Neuronal stem cell (in vitro differentiated cells): ENCODE measurements at regions not wholly inside any gene's neighbourhood (a gene's known extent, or its start where the extent isn't known, plus 50 kb on each side); places are given as distances from the start of the nearest gene placed in this dataset.

Source experiments
- DNase-seq: peaks from one replicate; pipeline ENCODE4 v3.0.0-alpha.2; 2013; ENCODE audit warnings: low spot score
- H2AFZ ChIP-seq: one replicate; pipeline ENCODE4 v1.6.1; 2013; ENCODE audit warnings: mild to moderate bottlenecking, low read length, inconsistent platforms
- H2AK5ac ChIP-seq: 2 replicates; pipeline ENCODE4 v1.6.1; 2013; ENCODE audit warnings: low read depth, mild to moderate bottlenecking, inconsistent platforms, low read length, moderate library complexity, mixed read lengths
- H2BK120ac ChIP-seq: 2 replicates; pipeline ENCODE4 v1.6.1; 2013; ENCODE audit warnings: low read depth, mild to moderate bottlenecking, inconsistent platforms, low read length, moderate library complexity, mixed read lengths
- H2BK12ac ChIP-seq: one replicate; pipeline ENCODE4 v1.6.1; 2013; ENCODE audit warnings: low read length, inconsistent platforms
- H2BK15ac ChIP-seq: 2 replicates; pipeline ENCODE4 v1.6.1; 2013; ENCODE audit warnings: mild to moderate bottlenecking, low read length, inconsistent platforms, mixed read lengths
- H2BK5ac ChIP-seq: one replicate; pipeline ENCODE4 v1.6.1; 2013; ENCODE audit warnings: inconsistent platforms, mild to moderate bottlenecking, low read length, moderate library complexity
- H3K14ac ChIP-seq: one replicate; pipeline ENCODE4 v1.6.1; 2013; ENCODE audit warnings: low read length, inconsistent platforms
- H3K18ac ChIP-seq: 2 replicates; pipeline ENCODE4 v1.6.1; 2013; ENCODE audit warnings: low read length, inconsistent platforms
- H3K23ac ChIP-seq: 2 replicates; pipeline ENCODE4 v1.6.1; 2013; ENCODE audit warnings: low read depth, mild to moderate bottlenecking, mixed read lengths, low read length, inconsistent platforms; ENCODE audit not compliant: poor library complexity
- H3K27ac ChIP-seq: replicated peaks from 3 replicates; pipeline ENCODE4 v1.5.1; 2013; ENCODE audit warnings: low read length, inconsistent platforms
- H3K27me3 ChIP-seq, 3 experiments: 2 replicates each; pipeline ENCODE4 v1.6.1; 2013; ENCODE audit warnings: low read length in 3 of 3, mild to moderate bottlenecking in 2 of 3, inconsistent platforms in 1 of 3, low read depth in 1 of 3, mixed read lengths in 1 of 3, moderate library complexity in 1 of 3; ENCODE audit not compliant: control insufficient read depth in 3 of 3, insufficient read depth in 3 of 3
- H3K36me3 ChIP-seq, 2 donors: replicated peaks in 1 of 2; 2 replicates each; pipeline ENCODE4 v1.6.1; 2013; ENCODE audit warnings: low read length in 2 of 2; ENCODE audit not compliant: control insufficient read depth in 2 of 2, insufficient read depth in 2 of 2
- H3K4ac ChIP-seq: 2 replicates; pipeline ENCODE4 v1.6.1; 2013; ENCODE audit warnings: inconsistent platforms, mild to moderate bottlenecking, low read length, moderate library complexity
- H3K4me1 ChIP-seq, 2 donors: 1 replicate in 1 of 2; 2 replicates in 1 of 2; pipeline ENCODE4 v1.6.1; 2013; ENCODE audit warnings: low read length in 2 of 2, low read depth in 1 of 2; ENCODE audit not compliant: control insufficient read depth in 2 of 2, insufficient read depth in 1 of 2
- H3K4me2 ChIP-seq: one replicate; pipeline ENCODE4 v1.6.1; 2013; ENCODE audit warnings: mild to moderate bottlenecking, low read length, inconsistent platforms; ENCODE audit not compliant: insufficient read depth, poor library complexity, severe bottlenecking
- H3K4me3 ChIP-seq, 2 donors: 2 replicates each; pipeline ENCODE4 v1.5.1; 2013; ENCODE audit warnings: low read length in 2 of 2, mild to moderate bottlenecking in 2 of 2, inconsistent platforms in 1 of 2, moderate library complexity in 1 of 2
- H3K79me1 ChIP-seq: one replicate; pipeline ENCODE4 v1.6.1; 2013; ENCODE audit warnings: low read depth, mild to moderate bottlenecking, inconsistent platforms, low read length, moderate library complexity
- H3K9ac ChIP-seq: one replicate; pipeline ENCODE4 v1.6.1; 2013; ENCODE audit warnings: mild to moderate bottlenecking, low read depth, low read length, inconsistent platforms; ENCODE audit not compliant: poor library complexity
- H3K9me3 ChIP-seq, 2 donors: replicated peaks in 1 of 2; 2 replicates each; pipeline versions ENCODE3 to v1.6.1; 2013; ENCODE audit warnings: low read length in 2 of 2, mild to moderate bottlenecking in 2 of 2, inconsistent platforms in 1 of 2, low read depth in 1 of 2, mixed read lengths in 1 of 2, moderate library complexity in 1 of 2; ENCODE audit not compliant: control insufficient read depth in 2 of 2, insufficient read depth in 1 of 2
- H4K8ac ChIP-seq: one replicate; pipeline ENCODE4 v1.6.1; 2013; ENCODE audit warnings: low read depth, mild to moderate bottlenecking, inconsistent platforms, low read length, moderate library complexity
- H4K91ac ChIP-seq: one replicate; pipeline ENCODE4 v1.6.1; 2013; ENCODE audit warnings: low read length, low read depth, mild to moderate bottlenecking, inconsistent platforms; ENCODE audit not compliant: poor library complexity
- WGBS, 2 donors: extraction: QIAGEN DNeasy Blood & Tissue Kit; methylation state at CpG; one replicate each; pipeline ENCODE4 v1.1.7; 2013; ENCODE audit warnings: missing lambda C conversion rate in 2 of 2, mixed read lengths in 1 of 2; ENCODE audit not compliant: insufficient read length in 2 of 2, insufficient replicate concordance in 1 of 2; ENCODE audit errors: extremely low coverage in 2 of 2; 5-methylcytosine and 5-hydroxymethylcytosine counted together

DNA sequence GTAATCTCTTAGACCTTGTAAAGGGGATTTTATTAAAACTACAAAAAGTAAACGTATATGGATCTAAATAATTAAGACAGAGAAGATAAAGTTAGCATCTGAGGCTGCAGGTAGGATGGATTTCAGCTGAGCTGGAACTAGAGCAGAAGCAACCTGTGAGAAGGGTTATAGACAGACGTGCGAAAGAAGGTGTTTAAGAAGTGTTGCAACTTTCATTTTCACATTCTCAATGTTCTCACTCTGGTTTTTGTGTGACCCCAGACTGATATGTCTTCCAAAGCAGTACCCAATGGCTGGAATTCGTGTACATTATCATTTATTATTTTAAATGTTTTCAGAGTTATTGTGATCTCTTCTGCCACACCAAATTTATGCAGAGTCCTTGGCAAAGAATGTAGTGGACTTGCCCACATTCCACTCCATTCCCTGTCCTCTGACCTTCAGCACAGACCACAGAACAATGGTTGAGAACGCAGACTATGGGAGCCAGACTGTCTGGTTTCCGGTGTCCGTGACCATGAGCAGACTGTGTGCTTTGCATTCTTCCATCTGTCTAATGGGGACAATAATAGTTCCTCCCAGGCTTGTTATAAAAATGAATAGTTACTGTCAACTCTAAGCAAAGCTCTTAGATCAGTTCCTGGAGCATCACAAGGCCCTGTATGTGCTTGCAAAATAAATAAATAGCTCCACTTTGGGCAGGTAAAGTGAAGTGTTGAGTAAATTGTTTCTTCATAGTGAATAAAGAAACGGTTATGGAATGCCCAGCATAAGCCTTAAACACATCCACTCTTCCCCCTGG lies 140.6 kb upstream of the SAMSN1 start:
- H3K4ac ChIP-seq: no peak overlapping the region
- H3K18ac ChIP-seq: no peak overlapping the region
- no peak overlapping the region for H3K4me3 ChIP-seq
- H3K14ac ChIP-seq: no peak overlapping the region
- no peak overlapping the region for H3K23ac ChIP-seq
- H4K91ac ChIP-seq: no peak overlapping the region
- H2AK5ac ChIP-seq: no peak overlapping the region
- H3K4me2 ChIP-seq: no peak overlapping the region
- no peak overlapping the region for H2BK12ac ChIP-seq
- WGBS, 2 donors: no CpG with 5 or more reads among the region's 8 CpGs
- H3K4me1 ChIP-seq: no peaks in the 10 kb centered on the region
- H2BK15ac ChIP-seq: no peak overlapping the region
- no peak overlapping the region for H2BK5ac ChIP-seq
- H3K27me3 ChIP-seq: no peaks in the 10 kb centered on the region
- no peaks in the 10 kb centered on the region for H3K79me1 ChIP-seq
- H3K36me3 ChIP-seq: no peaks in the 10 kb centered on the region
- H2AFZ ChIP-seq: no peak overlapping the region
- H4K8ac ChIP-seq: no peak overlapping the region
- H2BK120ac ChIP-seq: no peak overlapping the region
- H3K27ac ChIP-seq: no peak overlapping the region
- H3K9ac ChIP-seq: no peak overlapping the region
- no peak for DNase-seq
- H3K9me3 ChIP-seq: no peaks in the 10 kb centered on the region

DNA sequence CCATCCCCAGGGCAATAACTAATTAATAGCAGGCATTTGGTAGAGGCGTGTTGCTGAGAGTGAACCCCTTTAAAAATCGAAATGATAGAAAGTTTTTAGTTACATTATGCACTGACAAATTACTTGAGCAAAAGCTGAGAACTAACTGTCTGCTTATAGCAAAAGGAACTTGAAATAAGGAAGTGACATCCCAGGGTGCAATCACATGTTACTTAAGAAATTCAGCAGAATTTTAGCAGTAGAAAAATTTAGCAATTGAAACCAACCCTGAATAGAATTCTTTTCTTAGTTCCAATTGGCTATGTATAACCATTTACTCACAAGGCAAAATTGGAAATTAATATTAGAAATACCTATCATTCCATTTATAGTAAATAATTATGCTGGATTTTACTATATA lies 139.5 kb upstream of the SAMSN1 start:
- H3K18ac ChIP-seq: no peak overlapping the region
- H3K23ac ChIP-seq: no peak overlapping the region
- H3K14ac ChIP-seq: no peak overlapping the region
- H2BK120ac ChIP-seq: no peak overlapping the region
- H2BK12ac ChIP-seq: no peak overlapping the region
- no peak overlapping the region for H3K27ac ChIP-seq
- no peak overlapping the region for H2AFZ ChIP-seq
- H2AK5ac ChIP-seq: no peak overlapping the region
- no peak overlapping the region for H4K91ac ChIP-seq
- H3K4me3 ChIP-seq: no peak overlapping the region
- no peaks in the 10 kb centered on the region for H3K79me1 ChIP-seq
- no peak for DNase-seq
- no peaks in the 10 kb centered on the region for H3K36me3 ChIP-seq
- H4K8ac ChIP-seq: no peak overlapping the region
- H3K4ac ChIP-seq: no peak overlapping the region
- H2BK15ac ChIP-seq: no peak overlapping the region
- H3K9ac ChIP-seq: no peak overlapping the region
- H3K27me3 ChIP-seq: no peaks in the 10 kb centered on the region
- no peaks in the 10 kb centered on the region for H3K9me3 ChIP-seq
- WGBS, 2 donors: no CpG with 5 or more reads among the region's 2 CpGs
- no peak overlapping the region for H2BK5ac ChIP-seq
- H3K4me1 ChIP-seq: no peaks in the 10 kb centered on the region
- H3K4me2 ChIP-seq: no peak overlapping the region

DNA sequence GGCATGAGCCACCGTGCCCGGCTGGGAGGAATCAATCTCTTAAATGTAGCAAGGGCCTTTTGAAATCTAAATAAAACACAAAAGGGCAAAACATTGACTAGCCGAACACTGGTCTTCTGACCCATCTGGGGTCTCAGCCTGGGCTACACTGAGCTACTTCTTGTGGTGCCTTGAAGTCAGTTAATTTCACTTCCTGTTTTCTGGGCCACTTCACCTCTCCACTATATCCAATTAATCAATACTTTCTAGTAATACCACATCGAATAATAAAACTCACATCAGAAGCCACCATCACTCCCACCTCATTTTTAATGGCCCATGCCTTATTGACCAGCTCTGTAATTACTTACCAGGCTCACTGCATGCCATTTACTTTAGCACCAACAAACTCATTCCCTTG lies 138.0 kb upstream of the SAMSN1 start:
- no peak overlapping the region for H3K14ac ChIP-seq
- H3K79me1 ChIP-seq: no peaks in the 10 kb centered on the region
- H2BK15ac ChIP-seq: no peak overlapping the region
- H3K9ac ChIP-seq: no peak overlapping the region
- H3K18ac ChIP-seq: no peak overlapping the region
- H3K36me3 ChIP-seq: no peaks in the 10 kb centered on the region
- H3K4me3 ChIP-seq: no peak overlapping the region
- no peaks in the 10 kb centered on the region for H3K9me3 ChIP-seq
- H3K27ac ChIP-seq: no peak overlapping the region
- no peak overlapping the region for H2BK12ac ChIP-seq
- H4K8ac ChIP-seq: no peak overlapping the region
- H3K4ac ChIP-seq: no peak overlapping the region
- no peaks in the 10 kb centered on the region for H3K27me3 ChIP-seq
- no peak overlapping the region for H2AFZ ChIP-seq
- WGBS, 2 donors: 100% methylated on average over 1 of the region's 4 CpGs
- H2AK5ac ChIP-seq: no peak overlapping the region
- H3K4me2 ChIP-seq: no peak overlapping the region
- no peaks in the 10 kb centered on the region for H3K4me1 ChIP-seq
- no peak overlapping the region for H4K91ac ChIP-seq
- DNase-seq: no peak
- no peak overlapping the region for H2BK5ac ChIP-seq
- no peak overlapping the region for H2BK120ac ChIP-seq
- no peak overlapping the region for H3K23ac ChIP-seq

DNA sequence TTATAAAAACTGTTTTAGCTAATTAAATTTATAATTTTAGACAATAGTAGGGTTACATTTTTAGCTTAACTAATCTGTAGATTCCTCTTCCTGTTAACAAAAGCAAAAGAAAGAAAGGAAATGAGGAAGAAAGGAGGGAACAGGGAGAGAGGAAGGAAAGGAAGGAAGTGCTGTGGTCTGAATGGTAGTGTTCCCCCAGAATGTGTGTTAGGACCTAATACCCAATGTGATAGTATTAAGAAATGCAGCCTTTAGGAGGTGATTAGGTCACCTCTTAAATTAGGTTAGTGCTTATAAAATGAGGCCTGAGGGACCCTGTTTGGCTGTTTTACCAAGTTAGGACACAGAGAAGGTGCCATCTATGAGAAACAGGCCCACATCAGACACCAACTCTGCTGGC lies 136.9 kb upstream of the SAMSN1 start:
- H2AK5ac ChIP-seq: no peak overlapping the region
- no peak overlapping the region for H4K8ac ChIP-seq
- H4K91ac ChIP-seq: no peak overlapping the region
- H2AFZ ChIP-seq: no peak overlapping the region
- no peak overlapping the region for H2BK5ac ChIP-seq
- H2BK120ac ChIP-seq: no peak overlapping the region
- H3K79me1 ChIP-seq: no peaks in the 10 kb centered on the region
- H3K27me3 ChIP-seq: no peaks in the 10 kb centered on the region
- H3K9me3 ChIP-seq: peaks cover 0 to 1% of the 10 kb centered on the region in 2 donors
- no peaks in the 10 kb centered on the region for H3K36me3 ChIP-seq
- H2BK12ac ChIP-seq: no peak overlapping the region
- no peak overlapping the region for H3K18ac ChIP-seq
- H3K4ac ChIP-seq: no peak overlapping the region
- no peaks in the 10 kb centered on the region for H3K4me1 ChIP-seq
- H3K14ac ChIP-seq: no peak overlapping the region
- H3K4me2 ChIP-seq: no peak overlapping the region
- H3K4me3 ChIP-seq: no peak overlapping the region
- H3K27ac ChIP-seq: no peak overlapping the region
- no peak overlapping the region for H3K23ac ChIP-seq
- no peak overlapping the region for H2BK15ac ChIP-seq
- DNase-seq: no peak
- H3K9ac ChIP-seq: no peak overlapping the region
